ENCODE measurements at regions not wholly inside any gene's neighbourhood (a gene's known extent, or its start where the extent isn't known, plus 50 kb on each side); places are given as distances from the start of the nearest gene placed in this dataset.

- ATAC-seq (ENCODE audit: insufficient number of reproducible peaks, low FRiP score, low read depth) (no peak), DNase-seq (ENCODE audit: low spot score) (no peak)
- Histone ChIP-seq H3K4me1 (ENCODE audit: control insufficient read depth in 1 of 2, low read depth in 2 of 2) (no peaks in the 10 kb centered on the region), H3K9me3 (no peaks in the 10 kb centered on the region), H3K4me3 (no peak overlapping the region), H3K36me3 (no peaks in the 10 kb centered on the region), H3K27me3 (replicated peaks; ENCODE audit: insufficient read depth) (no peaks in the 10 kb centered on the region), H3K27ac (no peak overlapping the region)
- no peak for TF ChIP-seq CTCF (IDR thresholded peaks at IDR 0.05)
These were observed 250.3 kb downstream of the TOMM20 start for GRCh38 chr1:234878288-234878687.

GRCh38 chr1:234877761-234878160, 250.9 kb downstream of the TOMM20 start:
- no peaks in the 10 kb centered on the region for H3K36me3 ChIP-seq
- ATAC-seq (ENCODE audit: insufficient number of reproducible peaks, low FRiP score, low read depth) (no peak), DNase-seq (ENCODE audit: low spot score) (no peak)
- H3K27me3 ChIP-seq (replicated peaks; ENCODE audit: insufficient read depth): no peaks in the 10 kb centered on the region
- no peaks in the 10 kb centered on the region for H3K4me1 ChIP-seq (ENCODE audit: control insufficient read depth in 1 of 2, low read depth in 2 of 2)
- TF ChIP-seq CTCF (IDR thresholded peaks at IDR 0.05): no peak
- no peaks in the 10 kb centered on the region for H3K9me3 ChIP-seq
- H3K27ac ChIP-seq: no peak overlapping the region
- H3K4me3 ChIP-seq: no peak overlapping the region

GRCh38 chr1:234875953-234876855, 252.4 kb downstream of the TOMM20 start:
- Histone ChIP-seq H3K4me3 (no peak overlapping the region), H3K27ac (no peak overlapping the region), H3K4me1 (ENCODE audit: control insufficient read depth in 1 of 2, low read depth in 2 of 2) (no peaks in the 10 kb centered on the region), H3K36me3 (no peaks in the 10 kb centered on the region), H3K9me3 (no peaks in the 10 kb centered on the region), H3K27me3 (replicated peaks; ENCODE audit: insufficient read depth) (no peaks in the 10 kb centered on the region)
- TF ChIP-seq CTCF (IDR thresholded peaks at IDR 0.05): no peak
- DNase-seq (ENCODE audit: low spot score) (no peak), ATAC-seq (ENCODE audit: insufficient number of reproducible peaks, low FRiP score, low read depth) (peak; percentile 52)

GRCh38 chr1:234875328-234875952, 253.2 kb downstream of the TOMM20 start:
- Histone ChIP-seq H3K36me3 (no peaks in the 10 kb centered on the region), H3K27me3 (replicated peaks; ENCODE audit: insufficient read depth) (no peaks in the 10 kb centered on the region), H3K4me1 (ENCODE audit: control insufficient read depth in 1 of 2, low read depth in 2 of 2) (no peaks in the 10 kb centered on the region), H3K9me3 (no peaks in the 10 kb centered on the region), H3K4me3 (no peak overlapping the region), H3K27ac (no peak overlapping the region)
- TF ChIP-seq CTCF (IDR thresholded peaks at IDR 0.05): no peak
- DNase-seq (ENCODE audit: low spot score) (no peak), ATAC-seq (ENCODE audit: insufficient number of reproducible peaks, low FRiP score, low read depth) (no peak)

All from thoracic aorta (tissue), 2 donors.